ENCODE measurements at regions not wholly inside any gene's neighbourhood (a gene's known extent, or its start where the extent isn't known, plus 50 kb on each side); places are given as distances from the start of the nearest gene placed in this dataset.

- TF ChIP-seq CTCF (conservative IDR thresholded peaks at IDR 0.05 in 1 of 2, IDR thresholded peaks at IDR 0.05 in 1 of 2; ENCODE audit: low read depth in 1 of 2, low read length in 2 of 2) (peak; percentile 14 to 45), EZH2 (IDR thresholded peaks at IDR 0.05; ENCODE audit: low read length, missing control alignments) (no peak)
These were observed 116.2 kb downstream of the FAT3 start for GRCh38 chr11:92340839-92341238.
